ENCODE measurements at regions not wholly inside any gene's neighbourhood (a gene's known extent, or its start where the extent isn't known, plus 50 kb on each side); places are given as distances from the start of the nearest gene placed in this dataset.

DNA sequence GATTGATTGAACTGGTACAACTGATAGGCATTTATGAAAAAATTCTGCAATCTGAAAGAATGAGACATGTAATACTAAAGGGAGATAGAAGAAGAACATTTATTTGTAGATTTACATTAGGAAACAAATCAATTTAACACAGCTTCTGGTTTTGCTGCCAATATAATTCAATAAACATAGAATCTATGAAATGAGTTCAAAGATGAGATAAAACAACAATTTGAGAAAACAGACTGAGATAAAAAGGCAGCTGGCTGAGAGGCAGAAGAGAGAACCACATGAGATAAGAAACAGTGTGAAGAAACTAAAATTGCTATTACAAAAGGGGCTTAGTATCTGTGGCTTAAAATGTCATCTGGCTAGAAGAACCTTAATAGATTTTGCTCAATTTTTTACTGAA, 176.6 kb downstream of the PYDC2 start:
- intact Hi-C loops (cut with DNase I) = no loop called here
- H3K27ac ChIP-seq = no peak overlapping the region
- no peaks in the 10 kb centered on the region for H3K36me3 ChIP-seq
- TF ChIP-seq, protein P1, sequence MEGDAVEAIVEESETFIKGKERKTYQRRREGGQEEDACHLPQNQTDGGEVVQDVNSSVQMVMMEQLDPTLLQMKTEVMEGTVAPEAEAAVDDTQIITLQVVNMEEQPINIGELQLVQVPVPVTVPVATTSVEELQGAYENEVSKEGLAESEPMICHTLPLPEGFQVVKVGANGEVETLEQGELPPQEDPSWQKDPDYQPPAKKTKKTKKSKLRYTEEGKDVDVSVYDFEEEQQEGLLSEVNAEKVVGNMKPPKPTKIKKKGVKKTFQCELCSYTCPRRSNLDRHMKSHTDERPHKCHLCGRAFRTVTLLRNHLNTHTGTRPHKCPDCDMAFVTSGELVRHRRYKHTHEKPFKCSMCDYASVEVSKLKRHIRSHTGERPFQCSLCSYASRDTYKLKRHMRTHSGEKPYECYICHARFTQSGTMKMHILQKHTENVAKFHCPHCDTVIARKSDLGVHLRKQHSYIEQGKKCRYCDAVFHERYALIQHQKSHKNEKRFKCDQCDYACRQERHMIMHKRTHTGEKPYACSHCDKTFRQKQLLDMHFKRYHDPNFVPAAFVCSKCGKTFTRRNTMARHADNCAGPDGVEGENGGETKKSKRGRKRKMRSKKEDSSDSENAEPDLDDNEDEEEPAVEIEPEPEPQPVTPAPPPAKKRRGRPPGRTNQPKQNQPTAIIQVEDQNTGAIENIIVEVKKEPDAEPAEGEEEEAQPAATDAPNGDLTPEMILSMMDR (IDR thresholded peaks at IDR 0.05) = no peak
- H3K4me3 ChIP-seq = no peak overlapping the region
- DNase-seq (no peak), ATAC-seq (no peak)
- H3K27me3 ChIP-seq = no peaks in the 10 kb centered on the region
- H3K4me1 ChIP-seq = no peaks in the 10 kb centered on the region
- H3K9me3 ChIP-seq = no peaks in the 10 kb centered on the region

DNA sequence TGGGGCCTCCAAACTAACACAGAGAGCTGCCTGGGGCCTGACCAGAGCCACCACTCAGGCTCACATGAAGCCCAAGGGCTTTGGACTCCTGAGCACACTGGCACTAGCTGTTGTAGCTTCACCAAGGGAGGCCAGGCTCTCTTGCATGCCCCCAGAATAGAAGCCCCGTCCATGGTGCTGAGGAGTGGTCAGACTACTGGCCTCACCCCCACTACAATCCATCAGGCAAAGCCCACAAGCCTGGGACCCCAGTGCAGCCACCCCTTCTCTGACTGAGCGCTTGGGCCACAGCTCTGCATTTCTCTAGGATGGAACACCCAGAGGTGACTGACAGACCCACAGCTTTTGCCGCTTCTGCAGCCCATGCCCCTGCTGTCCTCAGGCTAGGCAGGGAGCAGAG, 180.8 kb downstream of the PYDC2 start:
- Histone ChIP-seq H3K4me1 (no peaks in the 10 kb centered on the region), H3K36me3 (no peaks in the 10 kb centered on the region), H3K27me3 (no peaks in the 10 kb centered on the region), H3K4me3 (no peak overlapping the region), H3K27ac (no peak overlapping the region), H3K9me3 (peaks cover 0 to 20% (median 7%) of the 10 kb centered on the region in 11 donors)
- DNase-seq (no peak), ATAC-seq (no peak)
- intact Hi-C loops (cut with DNase I) = no loop called here
- TF ChIP-seq, protein P1 (IDR thresholded peaks at IDR 0.05) = no peak
- WGBS, 2 donors = 80 to 98% methylated on average over 3 of the region's 3 CpGs

DNA sequence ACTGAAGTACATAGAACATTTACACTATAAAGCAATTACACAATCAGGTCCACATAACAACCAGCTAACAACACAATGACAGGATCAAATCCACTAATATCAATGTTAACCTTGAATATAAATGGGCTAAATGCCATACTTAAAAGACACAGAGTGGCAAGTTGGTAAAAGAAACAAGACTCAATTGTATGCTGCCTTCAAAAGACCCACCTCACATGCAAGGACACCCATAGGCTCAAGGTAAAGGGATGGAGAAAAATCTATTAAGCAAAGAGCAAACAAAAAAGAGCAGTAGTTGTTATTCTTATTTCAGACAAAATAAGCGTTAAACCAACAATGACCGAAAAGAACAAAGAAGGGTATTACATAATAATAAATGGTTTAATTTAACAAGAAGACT, 183.3 kb downstream of the PYDC2 start:
- intact Hi-C loops (cut with DNase I) = no loop called here
- Histone ChIP-seq H3K27ac (no peak overlapping the region), H3K4me1 (no peaks in the 10 kb centered on the region), H3K4me3 (no peak overlapping the region), H3K36me3 (no peaks in the 10 kb centered on the region), H3K9me3 (peaks cover 0 to 20% (median 7%) of the 10 kb centered on the region in 11 donors), H3K27me3 (no peaks in the 10 kb centered on the region)
- WGBS, 2 donors = 97 to 98% methylated on average over 2 of the region's 2 CpGs
- ATAC-seq (no peak), DNase-seq (no peak)
- TF ChIP-seq, protein P1 (IDR thresholded peaks at IDR 0.05) = no peak

DNA sequence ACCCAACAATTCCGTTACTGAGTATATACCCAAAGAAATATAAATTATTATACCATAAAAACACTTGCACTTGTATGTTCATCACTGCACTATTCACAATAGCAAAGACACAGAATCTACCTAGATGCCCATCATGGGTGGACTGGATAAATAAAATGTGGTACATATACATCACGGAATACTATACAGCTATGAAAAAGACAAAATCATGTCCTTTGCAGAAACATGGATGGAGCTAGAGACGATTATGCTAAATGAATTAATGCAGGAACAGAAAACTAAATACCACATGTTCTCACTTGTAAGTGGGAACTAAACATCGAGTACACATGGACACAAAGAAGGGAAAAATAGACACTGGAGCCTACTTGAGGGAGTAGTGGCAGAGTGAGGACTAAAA, 185.3 kb downstream of the PYDC2 start:
- Histone ChIP-seq H3K36me3 (no peaks in the 10 kb centered on the region), H3K27me3 (no peaks in the 10 kb centered on the region), H3K4me3 (no peak overlapping the region), H3K4me1 (no peaks in the 10 kb centered on the region), H3K9me3 (peaks cover 0 to 20% (median 7%) of the 10 kb centered on the region in 11 donors), H3K27ac (no peak overlapping the region)
- ATAC-seq (no peak), DNase-seq (no peak)
- intact Hi-C loops (cut with DNase I) = no loop called here
- TF ChIP-seq, protein P1 (IDR thresholded peaks at IDR 0.05) = no peak
- 93 to 94% methylated on average over 4 of the region's 4 CpGs for WGBS, 2 donors

DNA sequence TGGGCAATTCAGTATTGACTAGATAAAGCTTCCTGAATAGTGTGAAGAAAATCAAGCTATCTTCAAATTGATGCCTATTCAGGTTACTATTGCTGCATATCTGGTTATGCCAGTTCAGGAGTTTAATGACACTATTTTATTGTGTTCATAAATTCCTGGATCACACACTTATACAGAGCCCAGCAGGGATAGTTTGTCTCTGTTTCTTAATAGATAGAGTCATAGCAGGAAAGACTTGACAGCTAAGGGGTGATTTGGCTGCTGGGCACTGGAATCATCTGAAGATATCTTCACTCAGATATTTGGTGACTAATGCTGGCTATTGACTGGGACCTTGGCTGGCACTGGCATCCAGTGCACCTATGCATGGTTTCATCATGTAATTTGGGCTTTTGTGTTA, 187.8 kb downstream of the PYDC2 start:
- Histone ChIP-seq H3K4me3 (no peak overlapping the region), H3K4me1 (no peaks in the 10 kb centered on the region), H3K9me3 (peaks cover 0 to 25% (median 7%) of the 10 kb centered on the region in 11 donors), H3K27ac (no peak overlapping the region), H3K27me3 (no peaks in the 10 kb centered on the region), H3K36me3 (no peaks in the 10 kb centered on the region)
- TF ChIP-seq, protein P1 (IDR thresholded peaks at IDR 0.05) = no peak
- intact Hi-C loops (cut with DNase I) = no loop called here
- ATAC-seq (no peak), DNase-seq (no peak)
